Activated CD8-positive, alpha-beta T cell treated with anti-CD3 and anti-CD28 coated beads for 36 hours (primary cell): ENCODE measurements at regions not wholly inside any gene's neighbourhood (a gene's known extent, or its start where the extent isn't known, plus 50 kb on each side); places are given as distances from the start of the nearest gene placed in this dataset.

Experiments
- ATAC-seq: fragments of 200-7000 bp; cut with Tn5 transposase; one replicate; pipeline ENCODE4 v1.10.0; 2021; ENCODE audit warnings: mild to moderate bottlenecking, moderate library complexity
- CTCF ChIA-PET: fragments of 350-600 bp; sonication (Branson Sonifier 250); formaldehyde crosslinking; loops from one replicate; lab custom pipeline; 2021; ENCODE audit warnings: antibody characterized with exemption; lab: Charles Lee
- POLR2A ChIA-PET: fragments of 350-600 bp; sonication (Branson Sonifier 250); formaldehyde crosslinking; loops from one replicate; lab custom pipeline; 2021; ENCODE audit warnings: antibody characterized with exemption; lab: Charles Lee
- DNase-seq: peaks from one replicate; pipeline ENCODE4 v3.0.0-alpha.2; 2020
- H3K27ac Mint-ChIP-seq: one replicate; pipeline ENCODE4 v1.8.0; 2021; ENCODE audit warnings: mild to moderate bottlenecking, mixed read lengths
- H3K27me3 Mint-ChIP-seq: one replicate; pipeline ENCODE4 v1.8.0; 2021; ENCODE audit warnings: mixed read lengths
- H3K36me3 Mint-ChIP-seq: one replicate; pipeline ENCODE4 v1.8.0; 2021; ENCODE audit warnings: low read depth, mixed read lengths
- H3K4me1 Mint-ChIP-seq: one replicate; pipeline ENCODE4 v1.8.0; 2021; ENCODE audit warnings: low read depth, mixed read lengths
- H3K4me3 Mint-ChIP-seq: one replicate; pipeline ENCODE4 v1.8.0; 2021; ENCODE audit warnings: mild to moderate bottlenecking, moderate library complexity, mixed read lengths
- H3K9me3 Mint-ChIP-seq: one replicate; pipeline ENCODE4 v1.8.0; 2021; ENCODE audit warnings: mixed read lengths
- CTCF ChIP-seq: fragments of 200-600 bp; IDR thresholded peaks from one replicate; pipeline ENCODE4 v1.8.0; 2022; ENCODE audit warnings: antibody characterized with exemption, mild to moderate bottlenecking
- intact Hi-C: fragments of 100-400 bp; cut with micrococcal nuclease; formaldehyde crosslinking; loops from one replicate; pipeline ENCODE4 v1.10.0; 2022

GRCh38 chr22:49551897-49552614 is 275.6 kb downstream of the BRD1 start:
- POLR2A ChIA-PET = no interaction called here

GRCh38 chr22:49551446-49551845 is 276.2 kb downstream of the BRD1 start:
- ChIA-PET CTCF (no interaction called here), POLR2A (no interaction called here)
- no peak for ATAC-seq
- Mint-ChIP-seq H3K4me1 (no peaks in the 10 kb centered on the region), H3K36me3 (peaks cover 5% of the 10 kb centered on the region), H3K27me3 (no peaks in the 10 kb centered on the region), H3K9me3 (peaks cover 10% of the 10 kb centered on the region), H3K4me3 (no peak overlapping the region), H3K27ac (no peak overlapping the region)
- TF ChIP-seq CTCF = no peak
- intact Hi-C loops = no loop called here
- DNase-seq = no peak

More at GRCh38 chr22:49551897-49552614, 275.6 kb downstream of the BRD1 start:
- no peak overlapping the region for H3K27ac Mint-ChIP-seq
- H3K4me1 Mint-ChIP-seq = no peaks in the 10 kb centered on the region
- H3K9me3 Mint-ChIP-seq = peaks cover 10% of the 10 kb centered on the region
- H3K36me3 Mint-ChIP-seq = peaks cover 5% of the 10 kb centered on the region
- no peaks in the 10 kb centered on the region for H3K27me3 Mint-ChIP-seq
- CTCF ChIA-PET = no interaction called here
- no peak for TF ChIP-seq CTCF
- no peak for DNase-seq
- ATAC-seq = no peak
- no peak overlapping the region for H3K4me3 Mint-ChIP-seq
- intact Hi-C loops = no loop called here

- CTCF ChIA-PET = no interaction called here
- H3K36me3 Mint-ChIP-seq = peaks cover 5% of the 10 kb centered on the region
- H3K9me3 Mint-ChIP-seq = peaks cover 10% of the 10 kb centered on the region
- no peak overlapping the region for H3K4me3 Mint-ChIP-seq
- ATAC-seq (no peak), DNase-seq (no peak)
- no peaks in the 10 kb centered on the region for H3K4me1 Mint-ChIP-seq
- no peak overlapping the region for H3K27ac Mint-ChIP-seq
- H3K27me3 Mint-ChIP-seq = no peaks in the 10 kb centered on the region
- POLR2A ChIA-PET = no interaction called here
- TF ChIP-seq CTCF = no peak
- intact Hi-C loops = no loop called here
These were observed 276.8 kb downstream of the BRD1 start for GRCh38 chr22:49550766-49551362.

GRCh38 chr22:49550141-49550430 is 277.6 kb downstream of the BRD1 start:
- no peak for DNase-seq
- intact Hi-C loops = no loop called here
- no peak for ATAC-seq
- ChIA-PET CTCF (no interaction called here), POLR2A (no interaction called here)
- TF ChIP-seq CTCF = no peak
- no peaks in the 10 kb centered on the region for H3K4me1 Mint-ChIP-seq
- H3K27me3 Mint-ChIP-seq = no peaks in the 10 kb centered on the region
- H3K27ac Mint-ChIP-seq = no peak overlapping the region
- peaks cover 5% of the 10 kb centered on the region for H3K36me3 Mint-ChIP-seq
- H3K9me3 Mint-ChIP-seq = peaks cover 10% of the 10 kb centered on the region
- no peak overlapping the region for H3K4me3 Mint-ChIP-seq

- Mint-ChIP-seq H3K27ac (no peak overlapping the region), H3K4me3 (no peak overlapping the region), H3K4me1 (no peaks in the 10 kb centered on the region), H3K9me3 (peaks cover 10% of the 10 kb centered on the region), H3K27me3 (no peaks in the 10 kb centered on the region), H3K36me3 (peaks cover 5% of the 10 kb centered on the region)
- no peak for DNase-seq
- TF ChIP-seq CTCF = no peak
- ChIA-PET POLR2A (no interaction called here), CTCF (no interaction called here)
- intact Hi-C loops = no loop called here
- no peak for ATAC-seq
These were observed 278.2 kb downstream of the BRD1 start for GRCh38 chr22:49549256-49550140.
